ENCODE measurements at regions not wholly inside any gene's neighbourhood (a gene's known extent, or its start where the extent isn't known, plus 50 kb on each side); places are given as distances from the start of the nearest gene placed in this dataset.

- peaks cover 0 to 4% (median 2%) of the 10 kb centered on the region in 5 donors for H3K27me3 ChIP-seq (ENCODE audit: control insufficient read depth in 5 of 5, insufficient read depth in 4 of 5, low read length in 5 of 5)
- H3K4me1 ChIP-seq (ENCODE audit: control insufficient read depth in 5 of 5, insufficient read depth in 5 of 5, low read length in 5 of 5) = no peaks in the 10 kb centered on the region
- H3K36me3 ChIP-seq (ENCODE audit: control insufficient read depth in 5 of 5, insufficient read depth in 5 of 5, low read length in 5 of 5) = no peaks in the 10 kb centered on the region
- no peaks in the 10 kb centered on the region for H3K9me3 ChIP-seq (ENCODE audit: control insufficient read depth in 5 of 5, low read length in 5 of 5)
- no peak overlapping the region for H3K27ac ChIP-seq (ENCODE audit: low read depth, low read length)
- no peak overlapping the region for H3K4me3 ChIP-seq (ENCODE audit: low read depth in 1 of 5, low read length in 5 of 5)
- no peak overlapping the region for H3K9ac ChIP-seq (ENCODE audit: low read length in 5 of 5)
These were observed 836.5 kb upstream of the HTR2C start for GRCh38 chrX:113747274-113747973.

DNA sequence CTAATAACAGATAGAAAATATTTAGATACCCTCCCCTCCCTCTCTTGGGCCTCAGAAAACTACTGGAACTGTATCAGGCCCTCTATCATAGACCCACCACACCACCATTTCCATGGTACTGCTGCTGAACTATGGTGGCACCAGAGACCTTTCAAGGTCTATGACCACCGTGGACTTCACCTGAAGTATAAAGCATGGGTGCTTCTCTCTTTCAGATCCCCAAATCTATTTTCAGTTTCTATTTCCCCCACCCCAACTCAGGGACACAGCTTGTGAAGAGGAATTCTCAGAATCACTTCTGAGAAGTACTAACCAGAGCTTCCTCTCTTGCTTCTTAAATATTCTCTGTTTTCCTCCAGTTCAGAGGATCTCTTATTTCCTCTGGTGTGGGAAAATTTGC, 840.8 kb upstream of the HTR2C start:
- Histone ChIP-seq H3K9ac (ENCODE audit: low read length in 5 of 5) (no peak overlapping the region), H3K27ac (ENCODE audit: low read depth, low read length) (no peak overlapping the region), H3K4me1 (ENCODE audit: control insufficient read depth in 5 of 5, insufficient read depth in 5 of 5, low read length in 5 of 5) (no peaks in the 10 kb centered on the region), H3K9me3 (ENCODE audit: control insufficient read depth in 5 of 5, low read length in 5 of 5) (no peaks in the 10 kb centered on the region), H3K36me3 (ENCODE audit: control insufficient read depth in 5 of 5, insufficient read depth in 5 of 5, low read length in 5 of 5) (no peaks in the 10 kb centered on the region), H3K4me3 (ENCODE audit: low read depth in 1 of 5, low read length in 5 of 5) (no peak overlapping the region), H3K27me3 (ENCODE audit: control insufficient read depth in 5 of 5, insufficient read depth in 4 of 5, low read length in 5 of 5) (peaks cover 0 to 4% (median 0%) of the 10 kb centered on the region in 5 donors)

- peaks cover 0 to 4% (median 0%) of the 10 kb centered on the region in 5 donors for H3K27me3 ChIP-seq (ENCODE audit: control insufficient read depth in 5 of 5, insufficient read depth in 4 of 5, low read length in 5 of 5)
- H3K4me3 ChIP-seq (ENCODE audit: low read depth in 1 of 5, low read length in 5 of 5) = no peak overlapping the region
- H3K4me1 ChIP-seq (ENCODE audit: control insufficient read depth in 5 of 5, insufficient read depth in 5 of 5, low read length in 5 of 5) = no peaks in the 10 kb centered on the region
- H3K9ac ChIP-seq (ENCODE audit: low read length in 5 of 5) = no peak overlapping the region
- H3K9me3 ChIP-seq (ENCODE audit: control insufficient read depth in 5 of 5, low read length in 5 of 5) = no peaks in the 10 kb centered on the region
- no peak overlapping the region for H3K27ac ChIP-seq (ENCODE audit: low read depth, low read length)
- H3K36me3 ChIP-seq (ENCODE audit: control insufficient read depth in 5 of 5, insufficient read depth in 5 of 5, low read length in 5 of 5) = no peaks in the 10 kb centered on the region
These were observed 842.1 kb upstream of the HTR2C start for GRCh38 chrX:113741744-113742143.

GRCh38 chrX:113728937-113729336, 854.9 kb upstream of the HTR2C start:
- peaks cover 0 to 2% (median 0%) of the 10 kb centered on the region in 5 donors for H3K9me3 ChIP-seq (ENCODE audit: control insufficient read depth in 5 of 5, low read length in 5 of 5)
- H3K27me3 ChIP-seq (ENCODE audit: control insufficient read depth in 5 of 5, insufficient read depth in 4 of 5, low read length in 5 of 5) = no peaks in the 10 kb centered on the region
- H3K27ac ChIP-seq (ENCODE audit: low read depth, low read length) = no peak overlapping the region
- H3K4me3 ChIP-seq (ENCODE audit: low read depth in 1 of 5, low read length in 5 of 5) = no peak overlapping the region
- H3K36me3 ChIP-seq (ENCODE audit: control insufficient read depth in 5 of 5, insufficient read depth in 5 of 5, low read length in 5 of 5) = no peaks in the 10 kb centered on the region
- H3K4me1 ChIP-seq (ENCODE audit: control insufficient read depth in 5 of 5, insufficient read depth in 5 of 5, low read length in 5 of 5) = no peaks in the 10 kb centered on the region
- no peak overlapping the region for H3K9ac ChIP-seq (ENCODE audit: low read length in 5 of 5)

GRCh38 chrX:113726898-113727297, 857.0 kb upstream of the HTR2C start:
- H3K9ac ChIP-seq (ENCODE audit: low read length in 5 of 5) = no peak overlapping the region
- H3K4me3 ChIP-seq (ENCODE audit: low read depth in 1 of 5, low read length in 5 of 5) = no peak overlapping the region

DNA sequence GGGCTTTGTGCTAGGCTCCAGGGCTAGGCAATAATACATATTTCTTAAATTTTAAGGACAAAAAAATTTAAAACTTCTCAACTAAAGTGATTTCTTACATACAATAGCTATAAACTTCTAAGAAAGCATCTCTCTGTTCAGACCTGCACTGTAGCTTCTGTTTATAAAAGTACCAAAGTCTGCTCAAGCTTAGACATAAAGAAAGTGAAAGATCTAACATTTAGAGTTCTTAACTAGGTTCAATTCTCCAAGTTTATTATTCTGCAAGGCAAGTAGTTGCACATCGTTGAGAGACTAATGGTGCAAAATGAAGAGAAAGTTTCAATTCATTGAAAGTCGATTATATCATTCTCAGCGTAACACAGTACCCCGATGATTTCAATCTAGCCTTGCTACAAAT, 857.4 kb upstream of the HTR2C start:
- Histone ChIP-seq H3K27me3 (ENCODE audit: control insufficient read depth in 5 of 5, insufficient read depth in 4 of 5, low read length in 5 of 5) (peaks cover 0 to 2% (median 0%) of the 10 kb centered on the region in 5 donors), H3K36me3 (ENCODE audit: control insufficient read depth in 5 of 5, insufficient read depth in 5 of 5, low read length in 5 of 5) (no peaks in the 10 kb centered on the region), H3K9ac (ENCODE audit: low read length in 5 of 5) (no peak overlapping the region), H3K9me3 (ENCODE audit: control insufficient read depth in 5 of 5, low read length in 5 of 5) (no peaks in the 10 kb centered on the region), H3K4me1 (ENCODE audit: control insufficient read depth in 5 of 5, insufficient read depth in 5 of 5, low read length in 5 of 5) (no peaks in the 10 kb centered on the region), H3K27ac (ENCODE audit: low read depth, low read length) (no peak overlapping the region), H3K4me3 (ENCODE audit: low read depth in 1 of 5, low read length in 5 of 5) (no peak overlapping the region)

More at GRCh38 chrX:113726898-113727297, 857.0 kb upstream of the HTR2C start:
- H3K27me3 ChIP-seq (ENCODE audit: control insufficient read depth in 5 of 5, insufficient read depth in 4 of 5, low read length in 5 of 5) = peaks cover 0 to 2% (median 0%) of the 10 kb centered on the region in 5 donors
- H3K27ac ChIP-seq (ENCODE audit: low read depth, low read length) = no peak overlapping the region
- no peaks in the 10 kb centered on the region for H3K4me1 ChIP-seq (ENCODE audit: control insufficient read depth in 5 of 5, insufficient read depth in 5 of 5, low read length in 5 of 5)
- no peaks in the 10 kb centered on the region for H3K36me3 ChIP-seq (ENCODE audit: control insufficient read depth in 5 of 5, insufficient read depth in 5 of 5, low read length in 5 of 5)
- no peaks in the 10 kb centered on the region for H3K9me3 ChIP-seq (ENCODE audit: control insufficient read depth in 5 of 5, low read length in 5 of 5)

DNA sequence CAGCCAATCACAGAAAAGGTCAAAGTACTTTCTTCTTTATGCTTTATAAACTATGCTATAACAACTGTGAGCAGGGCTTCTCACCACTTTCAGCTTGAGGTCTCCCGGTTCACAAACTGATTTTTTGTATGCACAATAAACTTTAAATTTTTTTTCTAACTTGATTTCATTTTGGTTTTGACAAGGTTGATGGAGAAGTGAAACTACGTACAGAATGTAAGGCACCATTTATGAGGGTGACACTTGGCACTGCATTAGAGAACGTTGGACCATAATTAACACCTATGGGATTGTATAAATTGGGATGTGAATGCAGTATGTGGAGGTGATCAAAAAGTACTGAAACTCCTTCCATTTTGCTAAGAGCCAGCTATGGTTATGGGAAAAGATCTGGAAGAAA, 857.9 kb upstream of the HTR2C start:
- Histone ChIP-seq H3K9ac (ENCODE audit: low read length in 5 of 5) (no peak overlapping the region), H3K9me3 (ENCODE audit: control insufficient read depth in 5 of 5, low read length in 5 of 5) (no peaks in the 10 kb centered on the region), H3K27ac (ENCODE audit: low read depth, low read length) (no peak overlapping the region), H3K4me1 (ENCODE audit: control insufficient read depth in 5 of 5, insufficient read depth in 5 of 5, low read length in 5 of 5) (no peaks in the 10 kb centered on the region), H3K4me3 (ENCODE audit: low read depth in 1 of 5, low read length in 5 of 5) (no peak overlapping the region), H3K27me3 (ENCODE audit: control insufficient read depth in 5 of 5, insufficient read depth in 4 of 5, low read length in 5 of 5) (peaks cover 0 to 2% (median 0%) of the 10 kb centered on the region in 5 donors), H3K36me3 (ENCODE audit: control insufficient read depth in 5 of 5, insufficient read depth in 5 of 5, low read length in 5 of 5) (no peaks in the 10 kb centered on the region)

DNA sequence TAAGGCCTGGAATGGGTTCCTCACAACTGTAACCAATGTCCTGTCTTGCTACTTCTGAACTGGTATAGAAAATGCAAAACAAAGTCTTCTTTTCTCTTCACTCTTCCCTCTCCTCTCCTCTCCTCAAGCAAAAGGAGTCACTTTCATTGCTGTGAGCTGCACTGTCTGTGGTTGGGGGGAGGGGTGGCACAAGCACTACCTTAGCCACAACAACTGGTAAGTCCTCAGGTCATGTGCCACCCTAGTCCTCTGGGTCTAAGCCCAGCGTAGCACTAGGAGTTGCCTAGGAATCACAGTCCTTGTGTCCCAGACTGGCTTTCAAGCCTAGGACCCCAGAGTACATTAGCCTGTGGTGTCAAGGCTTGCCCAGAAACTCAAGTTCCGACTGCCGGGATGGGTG, 859.3 kb upstream of the AMOT start:
- H3K27ac ChIP-seq (ENCODE audit: low read depth, low read length) = no peak overlapping the region
- H3K4me3 ChIP-seq (ENCODE audit: low read depth in 1 of 5, low read length in 5 of 5) = no peak overlapping the region
- no peaks in the 10 kb centered on the region for H3K4me1 ChIP-seq (ENCODE audit: control insufficient read depth in 5 of 5, insufficient read depth in 5 of 5, low read length in 5 of 5)
- peaks cover 0 to 12% (median 2%) of the 10 kb centered on the region in 5 donors for H3K27me3 ChIP-seq (ENCODE audit: control insufficient read depth in 5 of 5, insufficient read depth in 4 of 5, low read length in 5 of 5)
- H3K9ac ChIP-seq (ENCODE audit: low read length in 5 of 5) = no peak overlapping the region
- H3K36me3 ChIP-seq (ENCODE audit: control insufficient read depth in 5 of 5, insufficient read depth in 5 of 5, low read length in 5 of 5) = no peaks in the 10 kb centered on the region
- H3K9me3 ChIP-seq (ENCODE audit: control insufficient read depth in 5 of 5, low read length in 5 of 5) = peaks cover 0 to 9% (median 2%) of the 10 kb centered on the region in 5 donors

- no peaks in the 10 kb centered on the region for H3K36me3 ChIP-seq (ENCODE audit: control insufficient read depth in 5 of 5, insufficient read depth in 5 of 5, low read length in 5 of 5)
- no peaks in the 10 kb centered on the region for H3K4me1 ChIP-seq (ENCODE audit: control insufficient read depth in 5 of 5, insufficient read depth in 5 of 5, low read length in 5 of 5)
- H3K27me3 ChIP-seq (ENCODE audit: control insufficient read depth in 5 of 5, insufficient read depth in 4 of 5, low read length in 5 of 5) = peaks cover 0 to 5% (median 0%) of the 10 kb centered on the region in 5 donors
- no peak overlapping the region for H3K4me3 ChIP-seq (ENCODE audit: low read depth in 1 of 5, low read length in 5 of 5)
- H3K27ac ChIP-seq (ENCODE audit: low read depth, low read length) = no peak overlapping the region
- H3K9ac ChIP-seq (ENCODE audit: low read length in 5 of 5) = no peak overlapping the region
- no peaks in the 10 kb centered on the region for H3K9me3 ChIP-seq (ENCODE audit: control insufficient read depth in 5 of 5, low read length in 5 of 5)
These were observed 834.6 kb upstream of the AMOT start for GRCh38 chrX:113675278-113675677.

GRCh38 chrX:113651306-113651705, 810.7 kb upstream of the AMOT start:
- peaks cover 0 to 7% (median 3%) of the 10 kb centered on the region in 5 donors for H3K27me3 ChIP-seq (ENCODE audit: control insufficient read depth in 5 of 5, insufficient read depth in 4 of 5, low read length in 5 of 5)
- H3K27ac ChIP-seq (ENCODE audit: low read depth, low read length) = no peak overlapping the region

More at GRCh38 chrX:113651306-113651705, 810.7 kb upstream of the AMOT start:
- Histone ChIP-seq H3K36me3 (ENCODE audit: control insufficient read depth in 5 of 5, insufficient read depth in 5 of 5, low read length in 5 of 5) (no peaks in the 10 kb centered on the region), H3K9me3 (ENCODE audit: control insufficient read depth in 5 of 5, low read length in 5 of 5) (no peaks in the 10 kb centered on the region), H3K4me3 (ENCODE audit: low read depth in 1 of 5, low read length in 5 of 5) (no peak overlapping the region), H3K4me1 (ENCODE audit: control insufficient read depth in 5 of 5, insufficient read depth in 5 of 5, low read length in 5 of 5) (no peaks in the 10 kb centered on the region), H3K9ac (ENCODE audit: low read length in 5 of 5) (no peak overlapping the region)

Data from subcutaneous abdominal adipose tissue (tissue), 5 donors.